Endothelial cell of umbilical vein (primary cell): ENCODE measurements at regions not wholly inside any gene's neighbourhood (a gene's known extent, or its start where the extent isn't known, plus 50 kb on each side); places are given as distances from the start of the nearest gene placed in this dataset.

Source experiments
- BruUV-seq: library from RNA; stranded (reverse); fragments of 400-500 nt; replicated peaks from 2 replicates; lab custom pipeline; 2021; lab: Mats Ljungman, UMichigan
- CTCF ChIA-PET: fragments of 300-600, 350-600 bp; sonication (Branson Sonifier 250); formaldehyde crosslinking; loops from one replicate; lab custom pipeline; 2021; ENCODE audit warnings: antibody characterized with exemption, inconsistent platforms; lab: Charles Lee
- POLR2A ChIA-PET: fragments of 300-600, 350-600 bp; sonication (Branson Sonifier 250); formaldehyde crosslinking; loops from one replicate; lab custom pipeline; 2021; ENCODE audit warnings: antibody characterized with exemption, inconsistent platforms; lab: Charles Lee
- DNase-seq: peaks from one replicate; pipeline ENCODE4 v3.0.0-alpha.2; 2011; ENCODE audit warnings: low read depth, low spot score
- FAIRE-seq: peaks from 2 replicates; lab custom pipeline; 2011; peaks lifted over from hg19 to GRCh38; lab: Jason Lieb, UNC
- H2AFZ ChIP-seq: 2 replicates; pipeline ENCODE4 v1.6.0; 2012; ENCODE audit warnings: low read depth, low read length, control low read depth, inconsistent platforms
- H3K27ac ChIP-seq: 2 replicates; pipeline ENCODE4 v1.5.1; 2011; ENCODE audit warnings: low read depth, mild to moderate bottlenecking, control low read depth, low read length, moderate library complexity; ENCODE audit not compliant: insufficient read depth
- H3K27me3 ChIP-seq, 2 experiments: 2 replicates each; pipeline versions ENCODE4 v1.6.0 to v1.6.1; 2011; ENCODE audit warnings: low read length in 2 of 2, mixed read lengths in 1 of 2; ENCODE audit not compliant: control insufficient read depth in 2 of 2, insufficient read depth in 2 of 2
- H3K36me3 ChIP-seq, 2 experiments: 2 replicates in 1 of 2; 3 replicates in 1 of 2; pipeline ENCODE4 v1.5.1; 2011; ENCODE audit warnings: low read length in 2 of 2, mild to moderate bottlenecking in 1 of 2, moderate library complexity in 1 of 2; ENCODE audit not compliant: control insufficient read depth in 2 of 2, insufficient read depth in 2 of 2; ENCODE audit errors: extremely low read depth in 1 of 2
- H3K4me1 ChIP-seq: 3 replicates; pipeline ENCODE4 v1.5.1; 2011; ENCODE audit warnings: mild to moderate bottlenecking, low read length; ENCODE audit not compliant: control insufficient read depth, insufficient read depth; ENCODE audit errors: extremely low read depth
- H3K4me2 ChIP-seq: 2 replicates; pipeline ENCODE4 v1.6.1; 2011; ENCODE audit warnings: low read length, control low read depth, mixed read lengths; ENCODE audit not compliant: insufficient read depth
- H3K4me3 ChIP-seq, 3 experiments: fragments of 200-600 bp in 1 of 3; sonication (generic), shearing (Covaris generic) in 1 of 3; replicated peaks in 1 of 3; 2 replicates each; pipeline ENCODE4 v1.5.1; 2011 to 2016; ENCODE audit warnings: control low read depth in 3 of 3, low read length in 3 of 3, mild to moderate bottlenecking in 2 of 3, inconsistent platforms in 1 of 3, low read depth in 1 of 3, moderate library complexity in 1 of 3; ENCODE audit not compliant: insufficient read depth in 1 of 3
- H3K79me2 ChIP-seq: 2 replicates; pipeline ENCODE4 v1.6.0; 2012; ENCODE audit warnings: low read length, inconsistent platforms; ENCODE audit not compliant: control insufficient read depth, insufficient read depth
- H3K9ac ChIP-seq: replicated peaks from 2 replicates; pipeline ENCODE3; 2011; ENCODE audit warnings: low read length, control low read depth; ENCODE audit not compliant: insufficient read depth; ENCODE audit errors: extremely low read depth
- H3K9me1 ChIP-seq: replicated peaks from 3 replicates; pipeline ENCODE4 v1.6.0; 2011; ENCODE audit warnings: mild to moderate bottlenecking, low read length; ENCODE audit not compliant: control insufficient read depth, insufficient read depth; ENCODE audit errors: extremely low read depth
- H3K9me3 ChIP-seq: replicated peaks from 2 replicates; pipeline ENCODE4 v1.5.1; 2012; ENCODE audit warnings: low read length, inconsistent platforms; ENCODE audit not compliant: control insufficient read depth, insufficient read depth
- H4K20me1 ChIP-seq: replicated peaks from 2 replicates; pipeline ENCODE3; 2011; ENCODE audit warnings: mild to moderate bottlenecking, low read length; ENCODE audit not compliant: control insufficient read depth, insufficient read depth; ENCODE audit errors: extremely low read depth
- EZH2 ChIP-seq: IDR thresholded peaks from 2 replicates; pipeline ENCODE4 v1.6.1; 2012; ENCODE audit warnings: borderline replicate concordance, low read depth, mild to moderate bottlenecking, moderate library complexity, low read length, inconsistent platforms; ENCODE audit not compliant: severe bottlenecking
- FOS ChIP-seq: IDR thresholded peaks from 2 replicates; pipeline ENCODE4 v1.6.1; 2011; ENCODE audit warnings: mild to moderate bottlenecking, low read length, moderate library complexity, borderline replicate concordance; ENCODE audit not compliant: insufficient read depth
- GATA2 ChIP-seq: IDR thresholded peaks from 2 replicates; pipeline ENCODE4 v1.7.0; 2011; ENCODE audit warnings: low read depth, mild to moderate bottlenecking, moderate library complexity, mixed read lengths, low read length; ENCODE audit not compliant: insufficient read length, insufficient read depth
- JUN ChIP-seq: IDR thresholded peaks from 2 replicates; pipeline ENCODE4 v1.6.1; 2011; ENCODE audit warnings: borderline replicate concordance, low read depth; ENCODE audit not compliant: insufficient read length, insufficient read depth
- MAX ChIP-seq: IDR thresholded peaks from 2 replicates; pipeline ENCODE4 v1.6.1; 2011; ENCODE audit not compliant: insufficient read depth, insufficient read length
- MYC ChIP-seq: IDR thresholded peaks from one replicate; pipeline ENCODE4 v1.6.1; 2011; ENCODE audit warnings: mild to moderate bottlenecking, low read depth, low read length
- POLR2A ChIP-seq: IDR thresholded peaks from 2 replicates; pipeline ENCODE4 v1.6.1; 2012; ENCODE audit warnings: low read depth, mild to moderate bottlenecking, control low read depth, low read length
- POLR2AphosphoS5 ChIP-seq: IDR thresholded peaks from 2 replicates; pipeline ENCODE4 v1.6.1; 2012; ENCODE audit warnings: low read depth, mild to moderate bottlenecking, control low read depth, low read length, moderate library complexity; ENCODE audit not compliant: insufficient read depth
- dilution Hi-C: fragments of 300-500 bp; cut with MboI; formaldehyde crosslinking; loops from one replicate; pipeline ENCODE4 v1.15.0; 2019; ENCODE audit warnings: low sequenced_read_pairs; ENCODE audit not compliant: extremely low pct_ligation_motif_present
- intact Hi-C: fragments of 100-400 bp; cut with micrococcal nuclease; formaldehyde crosslinking; loops from one replicate; pipeline ENCODE4 v1.10.0; 2022
- TF ChIP-seq, protein P1 (sequence below), 2 donors: IDR thresholded peaks; 1 replicate in 1 of 2; 2 replicates in 1 of 2; pipeline ENCODE4 v1.5.1; 2011; ENCODE audit warnings: low read length in 2 of 2, mild to moderate bottlenecking in 2 of 2, moderate library complexity in 2 of 2, control low read depth in 1 of 2, inconsistent platforms in 1 of 2, low read depth in 1 of 2; ENCODE audit not compliant: insufficient read depth in 1 of 2; ENCODE audit errors: extremely low read depth in 1 of 2

DNA sequence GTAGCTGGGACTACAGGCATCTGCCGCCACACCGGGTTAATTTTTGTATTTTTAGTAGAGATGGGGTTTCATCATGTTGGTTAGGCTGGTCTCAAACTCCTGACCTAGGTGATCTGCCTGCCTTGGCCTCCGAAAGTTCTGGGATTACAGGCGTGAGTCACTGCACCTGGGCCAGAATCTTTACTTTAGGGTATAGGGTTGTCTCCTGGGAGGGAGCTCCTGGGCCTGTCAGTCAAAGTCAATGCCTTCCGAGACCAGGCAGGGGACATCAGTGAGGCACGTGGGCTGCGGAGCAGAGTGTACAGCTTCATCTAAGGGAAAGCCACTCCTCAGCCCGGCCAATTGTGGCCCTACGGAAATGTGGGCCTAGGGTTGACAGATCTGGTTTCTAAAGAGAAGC lies 108.6 kb downstream of the FGF18 start:
- Histone ChIP-seq H3K4me1 (no peaks in the 10 kb centered on the region), H3K9me3 (no peaks in the 10 kb centered on the region), H3K4me2 (no peak overlapping the region), H3K9ac (no peak overlapping the region), H3K9me1 (no peaks in the 10 kb centered on the region), H3K36me3 (no peaks in the 10 kb centered on the region), H3K27ac (no peak overlapping the region), H4K20me1 (no peaks in the 10 kb centered on the region), H2AFZ (no peak overlapping the region), H3K4me3 (no peak overlapping the region), H3K27me3 (peaks cover 4 to 6% of the 10 kb centered on the region in 2 experiments), H3K79me2 (no peaks in the 10 kb centered on the region)
- TF ChIP-seq FOS, result no peak
- TF ChIP-seq, protein P1, sequence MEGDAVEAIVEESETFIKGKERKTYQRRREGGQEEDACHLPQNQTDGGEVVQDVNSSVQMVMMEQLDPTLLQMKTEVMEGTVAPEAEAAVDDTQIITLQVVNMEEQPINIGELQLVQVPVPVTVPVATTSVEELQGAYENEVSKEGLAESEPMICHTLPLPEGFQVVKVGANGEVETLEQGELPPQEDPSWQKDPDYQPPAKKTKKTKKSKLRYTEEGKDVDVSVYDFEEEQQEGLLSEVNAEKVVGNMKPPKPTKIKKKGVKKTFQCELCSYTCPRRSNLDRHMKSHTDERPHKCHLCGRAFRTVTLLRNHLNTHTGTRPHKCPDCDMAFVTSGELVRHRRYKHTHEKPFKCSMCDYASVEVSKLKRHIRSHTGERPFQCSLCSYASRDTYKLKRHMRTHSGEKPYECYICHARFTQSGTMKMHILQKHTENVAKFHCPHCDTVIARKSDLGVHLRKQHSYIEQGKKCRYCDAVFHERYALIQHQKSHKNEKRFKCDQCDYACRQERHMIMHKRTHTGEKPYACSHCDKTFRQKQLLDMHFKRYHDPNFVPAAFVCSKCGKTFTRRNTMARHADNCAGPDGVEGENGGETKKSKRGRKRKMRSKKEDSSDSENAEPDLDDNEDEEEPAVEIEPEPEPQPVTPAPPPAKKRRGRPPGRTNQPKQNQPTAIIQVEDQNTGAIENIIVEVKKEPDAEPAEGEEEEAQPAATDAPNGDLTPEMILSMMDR (IDR thresholded peaks at IDR 0.05; ENCODE audit: extremely low read depth in 1 of 2, insufficient read depth in 1 of 2, low read depth in 1 of 2, low read length in 2 of 2), result no peak
- no peak for TF ChIP-seq EZH2
- no peak for TF ChIP-seq MAX
- no peak for TF ChIP-seq POLR2AphosphoS5
- TF ChIP-seq JUN, result no peak
- TF ChIP-seq POLR2A, result no peak
- no peak for TF ChIP-seq GATA2
- TF ChIP-seq MYC, result no peak
- ChIA-PET CTCF (interaction anchor here (1.4 kb wide), 1 partner anchor 11 kb away, joined by 4 read pairs; no protein-coding TSS in a partner anchor), POLR2A (no interaction called here)
- dilution Hi-C loops (no loop called here), intact Hi-C loops (no loop called here)
- DNase-seq, result no peak
- BruUV-seq, result no TSS peak
- FAIRE-seq, result no peak
